A673 (cell line): ENCODE measurements at regions not wholly inside any gene's neighbourhood (a gene's known extent, or its start where the extent isn't known, plus 50 kb on each side); places are given as distances from the start of the nearest gene placed in this dataset.

ENCODE experiments used
- BruUV-seq: library from RNA; stranded (reverse); fragments of 400-500 nt; replicated peaks from 2 replicates; lab custom pipeline; 2021; lab: Mats Ljungman, UMichigan
- CTCF ChIA-PET: fragments of 300-600 bp; sonication (Branson Sonifier 250); formaldehyde crosslinking; loops from one replicate; lab custom pipeline; 2022; ENCODE audit warnings: antibody characterized with exemption; lab: Charles Lee
- POLR2A ChIA-PET: fragments of 300-600 bp; sonication (Branson Sonifier 250); formaldehyde crosslinking; loops from one replicate; lab custom pipeline; 2022; ENCODE audit warnings: antibody characterized with exemption; ENCODE audit not compliant: low non-redundant PET; lab: Charles Lee
- DNase-seq: peaks from one replicate; pipeline ENCODE4 v3.0.0-alpha.2; 2015; ENCODE audit warnings: low spot score
- H3K27ac ChIP-seq: fragments of 200-600 bp; sonication (generic); 2 replicates; pipeline ENCODE4 v1.5.1; 2016; ENCODE audit warnings: mixed run types, low read depth, mild to moderate bottlenecking, mixed read lengths, antibody characterized with exemption, low read length; ENCODE audit not compliant: poor library complexity, severe bottlenecking
- H3K27me3 ChIP-seq: fragments of 200-600 bp; sonication (generic); replicated peaks from 2 replicates; pipeline ENCODE4 v1.6.1; 2017; ENCODE audit warnings: mixed run types, low read depth, mild to moderate bottlenecking, mixed read lengths, antibody characterized with exemption, low read length; ENCODE audit not compliant: insufficient read depth, poor library complexity
- H3K36me3 ChIP-seq: fragments of 200-600 bp; sonication (generic); 2 replicates; pipeline ENCODE4 v1.6.1; 2016; ENCODE audit warnings: mixed run types, mild to moderate bottlenecking, mixed read lengths, antibody characterized with exemption, low read length; ENCODE audit not compliant: insufficient read depth, poor library complexity, severe bottlenecking
- H3K4me1 ChIP-seq: fragments of 200-600 bp; sonication (generic); 2 replicates; pipeline ENCODE4 v1.6.1; 2017; ENCODE audit warnings: mixed run types, mild to moderate bottlenecking, mixed read lengths, antibody characterized with exemption, low read length; ENCODE audit not compliant: insufficient read depth, poor library complexity, severe bottlenecking
- H3K4me3 ChIP-seq: fragments of 200-600 bp; sonication (generic); 2 replicates; pipeline ENCODE4 v1.5.1; 2016; ENCODE audit warnings: low read depth, mixed run types, mild to moderate bottlenecking, mixed read lengths, low read length; ENCODE audit not compliant: poor library complexity, severe bottlenecking
- H3K9me3 ChIP-seq: fragments of 200-600 bp; sonication (generic); 2 replicates; pipeline ENCODE4 v1.6.1; 2016; ENCODE audit warnings: mixed run types, low read depth, mild to moderate bottlenecking, mixed read lengths, antibody characterized with exemption, low read length; ENCODE audit not compliant: poor library complexity, severe bottlenecking
- CTCF ChIP-seq: fragments of 300-800, 200-600 bp; sonication (generic); conservative IDR thresholded peaks from 2 replicates; pipeline ENCODE4 v1.5.1; 2017; ENCODE audit warnings: low read depth, mild to moderate bottlenecking, antibody characterized with exemption, low read length, moderate library complexity, mixed read lengths
- EZH2 ChIP-seq: fragments of 200-600 bp; sonication (generic); IDR thresholded peaks from 2 replicates; pipeline ENCODE4 v1.6.1; 2017; ENCODE audit warnings: borderline replicate concordance, low read depth, mild to moderate bottlenecking, mixed read lengths, antibody characterized with exemption, low read length; ENCODE audit not compliant: poor library complexity, severe bottlenecking
- intact Hi-C: fragments of 100-400 bp; cut with micrococcal nuclease; formaldehyde crosslinking; loops from one replicate; pipeline ENCODE4 v1.10.0; 2022; ENCODE audit not compliant: unreplicated experiment

- no peak overlapping the region for H3K27ac ChIP-seq
- no peaks in the 10 kb centered on the region for H3K27me3 ChIP-seq
- no TSS peak for BruUV-seq
- no peak overlapping the region for H3K4me3 ChIP-seq
- DNase-seq, result no peak
- intact Hi-C loops, result no loop called here
- no peaks in the 10 kb centered on the region for H3K36me3 ChIP-seq
- no peaks in the 10 kb centered on the region for H3K9me3 ChIP-seq
- CTCF ChIA-PET, result no interaction called here
- TF ChIP-seq EZH2 (no peak), CTCF (no peak)
- H3K4me1 ChIP-seq, result no peaks in the 10 kb centered on the region
- POLR2A ChIA-PET, result no interaction called here
Measured at GRCh38 chr4:119696963-119697362, 68.4 kb upstream of the PDE5A start.

GRCh38 chr4:119695216-119695615 lies 66.6 kb upstream of the PDE5A start:
- POLR2A ChIA-PET, result no interaction called here
- intact Hi-C loops, result no loop called here
- no peak for TF ChIP-seq CTCF
- Histone ChIP-seq H3K4me1 (no peaks in the 10 kb centered on the region), H3K9me3 (no peaks in the 10 kb centered on the region), H3K27me3 (no peaks in the 10 kb centered on the region), H3K36me3 (no peaks in the 10 kb centered on the region), H3K27ac (no peak overlapping the region), H3K4me3 (no peak overlapping the region)
- no peak for DNase-seq
- no TSS peak for BruUV-seq
- CTCF ChIA-PET, result no interaction called here

GRCh38 chr4:119693126-119693525 lies 64.5 kb upstream of the PDE5A start:
- ChIA-PET CTCF (no interaction called here), POLR2A (no interaction called here)
- H3K9me3 ChIP-seq, result no peaks in the 10 kb centered on the region
- intact Hi-C loops, result no loop called here
- no TSS peak for BruUV-seq
- no peak for DNase-seq
- H3K27ac ChIP-seq, result no peak overlapping the region
- no peaks in the 10 kb centered on the region for H3K36me3 ChIP-seq
- no peak for TF ChIP-seq EZH2
- no peak for TF ChIP-seq CTCF
- no peaks in the 10 kb centered on the region for H3K4me1 ChIP-seq
- no peak overlapping the region for H3K4me3 ChIP-seq
- H3K27me3 ChIP-seq, result no peaks in the 10 kb centered on the region
